Liver (tissue), 3 donors: ENCODE measurements at regions not wholly inside any gene's neighbourhood (a gene's known extent, or its start where the extent isn't known, plus 50 kb on each side); places are given as distances from the start of the nearest gene placed in this dataset.

ENCODE experiments used
- GABPA ChIP-seq, 2 donors: IDR thresholded peaks in 1 of 2; conservative IDR thresholded peaks in 1 of 2; 2 replicates each; pipeline ENCODE4 v1.6.1; 2016; ENCODE audit warnings: antibody characterized with exemption in 2 of 2, mild to moderate bottlenecking in 1 of 2, moderate library complexity in 1 of 2
- HNF4G ChIP-seq: IDR thresholded peaks from 2 replicates; pipeline ENCODE4 v1.6.1; 2016; ENCODE audit warnings: antibody characterized with exemption
- JUND ChIP-seq, 2 donors: IDR thresholded peaks; 2 replicates each; pipeline ENCODE4 v1.6.1; 2016; ENCODE audit warnings: antibody characterized with exemption in 2 of 2
- NR2F2 ChIP-seq: IDR thresholded peaks from 2 replicates; pipeline ENCODE4 v1.6.1; 2016; ENCODE audit warnings: antibody characterized with exemption
- RAD21 ChIP-seq, 2 donors: IDR thresholded peaks; 2 replicates each; pipeline ENCODE4 v1.6.1; 2016; ENCODE audit warnings: antibody characterized with exemption in 2 of 2, mild to moderate bottlenecking in 2 of 2
- TF ChIP-seq, protein P1 (sequence below): fragments of 150-350 bp; IDR thresholded peaks from 2 replicates; pipeline ENCODE4 v1.5.1; 2017; ENCODE audit warnings: improper control_type of control experiment, low read depth, low read length; ENCODE audit not compliant: missing input control
- TF ChIP-seq, protein P2 (sequence below): IDR thresholded peaks from 2 replicates; pipeline ENCODE4 v1.6.1; 2016; ENCODE audit warnings: antibody characterized with exemption
- donor health status: healthy.
- donor health status: healthy.

DNA sequence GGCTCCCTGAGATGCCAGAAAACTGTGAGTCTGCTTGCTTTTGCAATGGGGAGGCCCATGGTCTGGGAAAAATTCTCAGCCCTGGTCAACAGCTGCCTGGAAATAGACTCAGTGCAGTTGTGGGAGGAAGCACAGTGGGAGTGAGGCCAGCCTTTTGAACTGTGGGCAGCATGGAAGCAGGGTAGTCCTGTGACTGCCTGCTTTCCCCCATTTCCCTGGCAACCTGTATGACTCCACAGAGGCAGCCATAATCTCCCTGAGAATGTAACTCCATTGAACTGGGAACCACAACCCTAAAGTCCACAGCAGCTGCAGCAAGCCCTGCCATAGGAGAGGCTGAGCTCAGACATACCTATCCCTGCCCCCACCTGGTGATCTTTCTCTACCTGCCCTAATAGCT, 494.6 kb upstream of the FAT3 start:
- TF ChIP-seq, protein P1, sequence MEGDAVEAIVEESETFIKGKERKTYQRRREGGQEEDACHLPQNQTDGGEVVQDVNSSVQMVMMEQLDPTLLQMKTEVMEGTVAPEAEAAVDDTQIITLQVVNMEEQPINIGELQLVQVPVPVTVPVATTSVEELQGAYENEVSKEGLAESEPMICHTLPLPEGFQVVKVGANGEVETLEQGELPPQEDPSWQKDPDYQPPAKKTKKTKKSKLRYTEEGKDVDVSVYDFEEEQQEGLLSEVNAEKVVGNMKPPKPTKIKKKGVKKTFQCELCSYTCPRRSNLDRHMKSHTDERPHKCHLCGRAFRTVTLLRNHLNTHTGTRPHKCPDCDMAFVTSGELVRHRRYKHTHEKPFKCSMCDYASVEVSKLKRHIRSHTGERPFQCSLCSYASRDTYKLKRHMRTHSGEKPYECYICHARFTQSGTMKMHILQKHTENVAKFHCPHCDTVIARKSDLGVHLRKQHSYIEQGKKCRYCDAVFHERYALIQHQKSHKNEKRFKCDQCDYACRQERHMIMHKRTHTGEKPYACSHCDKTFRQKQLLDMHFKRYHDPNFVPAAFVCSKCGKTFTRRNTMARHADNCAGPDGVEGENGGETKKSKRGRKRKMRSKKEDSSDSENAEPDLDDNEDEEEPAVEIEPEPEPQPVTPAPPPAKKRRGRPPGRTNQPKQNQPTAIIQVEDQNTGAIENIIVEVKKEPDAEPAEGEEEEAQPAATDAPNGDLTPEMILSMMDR: no peak
- no peak for TF ChIP-seq HNF4G
- no peak for TF ChIP-seq RAD21 (IDR thresholded peaks at IDR 0.05)
- TF ChIP-seq NR2F2: no peak
- no peak for TF ChIP-seq GABPA (IDR thresholded peaks at IDR 0.05 in 1 of 2, conservative IDR thresholded peaks at IDR 0.05 in 1 of 2)
- TF ChIP-seq, protein P2, sequence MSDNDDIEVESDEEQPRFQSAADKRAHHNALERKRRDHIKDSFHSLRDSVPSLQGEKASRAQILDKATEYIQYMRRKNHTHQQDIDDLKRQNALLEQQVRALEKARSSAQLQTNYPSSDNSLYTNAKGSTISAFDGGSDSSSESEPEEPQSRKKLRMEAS: no peak
- no peak for TF ChIP-seq JUND (IDR thresholded peaks at IDR 0.05)
